ENCODE measurements at regions not wholly inside any gene's neighbourhood (a gene's known extent, or its start where the extent isn't known, plus 50 kb on each side); places are given as distances from the start of the nearest gene placed in this dataset.
"Not testable (repeated sequence)": the region's sequence is repeated elsewhere in the genome, so short reads cannot be mapped to it uniquely, and the experiment has no call there.

DNA sequence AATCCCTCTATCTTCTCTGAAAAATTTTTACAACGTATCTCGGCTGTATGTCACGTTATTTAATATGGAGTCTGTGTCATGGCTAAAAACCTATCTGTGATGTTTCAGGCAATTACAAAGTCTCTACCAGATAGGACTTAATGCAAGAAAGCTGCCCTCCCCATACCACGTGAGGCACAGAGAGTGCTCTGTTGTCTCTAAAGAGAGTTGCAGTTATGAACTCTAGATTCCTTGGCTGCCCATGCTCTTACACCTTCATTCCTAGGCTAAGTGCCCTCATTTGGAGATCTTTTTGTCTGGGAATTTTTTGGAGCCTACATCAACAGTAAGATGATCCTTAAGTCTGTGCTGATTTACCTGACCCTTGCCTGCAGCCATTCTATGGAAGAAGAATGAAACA lies 935.9 kb downstream of the C4orf33 start:
- DNase-seq (ENCODE audit: low read depth): no peak
- H3K4me3 ChIP-seq (ENCODE audit: control insufficient read depth, low read depth, low read length): no peak overlapping the region
- TF ChIP-seq, protein P1, sequence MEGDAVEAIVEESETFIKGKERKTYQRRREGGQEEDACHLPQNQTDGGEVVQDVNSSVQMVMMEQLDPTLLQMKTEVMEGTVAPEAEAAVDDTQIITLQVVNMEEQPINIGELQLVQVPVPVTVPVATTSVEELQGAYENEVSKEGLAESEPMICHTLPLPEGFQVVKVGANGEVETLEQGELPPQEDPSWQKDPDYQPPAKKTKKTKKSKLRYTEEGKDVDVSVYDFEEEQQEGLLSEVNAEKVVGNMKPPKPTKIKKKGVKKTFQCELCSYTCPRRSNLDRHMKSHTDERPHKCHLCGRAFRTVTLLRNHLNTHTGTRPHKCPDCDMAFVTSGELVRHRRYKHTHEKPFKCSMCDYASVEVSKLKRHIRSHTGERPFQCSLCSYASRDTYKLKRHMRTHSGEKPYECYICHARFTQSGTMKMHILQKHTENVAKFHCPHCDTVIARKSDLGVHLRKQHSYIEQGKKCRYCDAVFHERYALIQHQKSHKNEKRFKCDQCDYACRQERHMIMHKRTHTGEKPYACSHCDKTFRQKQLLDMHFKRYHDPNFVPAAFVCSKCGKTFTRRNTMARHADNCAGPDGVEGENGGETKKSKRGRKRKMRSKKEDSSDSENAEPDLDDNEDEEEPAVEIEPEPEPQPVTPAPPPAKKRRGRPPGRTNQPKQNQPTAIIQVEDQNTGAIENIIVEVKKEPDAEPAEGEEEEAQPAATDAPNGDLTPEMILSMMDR (IDR thresholded peaks at IDR 0.05; ENCODE audit: control insufficient read depth, insufficient read depth, low read depth, low read length, missing control alignments): no peak

DNA sequence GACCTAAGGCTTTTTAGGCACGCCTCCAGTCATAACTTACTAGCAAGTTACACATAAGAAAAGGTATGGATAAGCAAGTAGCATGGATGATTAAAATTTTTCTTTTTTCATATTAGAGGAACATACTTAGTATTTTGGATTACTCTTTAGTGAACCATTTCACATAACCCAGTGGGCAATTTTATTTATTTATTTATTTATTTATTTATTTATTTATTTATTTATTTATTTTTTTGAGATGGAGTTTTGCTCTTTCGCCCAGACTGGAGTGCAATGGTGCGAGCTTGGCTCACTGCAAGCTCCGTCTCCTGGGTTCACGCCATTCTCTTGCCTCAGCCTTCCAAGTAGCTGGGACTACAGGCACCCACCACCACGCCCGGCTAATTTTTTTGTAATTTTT lies 937.7 kb downstream of the C4orf33 start:
- DNase-seq (ENCODE audit: low read depth); H3K4me3 ChIP-seq (ENCODE audit: control insufficient read depth, low read depth, low read length): not testable (repeated sequence)

DNA sequence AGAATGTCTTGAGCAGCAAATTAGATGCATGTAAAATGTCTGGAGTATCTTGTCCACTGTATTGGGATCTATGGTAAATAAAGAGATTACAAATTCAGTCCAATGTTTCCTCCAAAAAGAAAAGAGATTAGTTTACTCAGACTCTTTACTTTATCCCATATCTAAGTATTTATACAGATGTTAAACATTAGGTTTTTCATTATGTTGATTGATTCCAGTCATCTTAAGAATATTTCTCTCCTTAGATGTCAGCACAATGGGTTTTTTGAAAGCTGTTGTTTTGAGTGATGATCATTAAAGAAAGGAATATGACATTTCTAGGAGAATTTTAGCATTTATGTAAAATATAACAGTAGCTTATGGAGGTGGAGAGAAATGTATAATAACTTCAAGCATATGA lies 938.9 kb downstream of the C4orf33 start:
- H3K4me3 ChIP-seq (ENCODE audit: control insufficient read depth, low read depth, low read length): no peak overlapping the region
- no peak for DNase-seq (ENCODE audit: low read depth)
- TF ChIP-seq, protein P1 (IDR thresholded peaks at IDR 0.05; ENCODE audit: control insufficient read depth, insufficient read depth, low read depth, low read length, missing control alignments): no peak

DNA sequence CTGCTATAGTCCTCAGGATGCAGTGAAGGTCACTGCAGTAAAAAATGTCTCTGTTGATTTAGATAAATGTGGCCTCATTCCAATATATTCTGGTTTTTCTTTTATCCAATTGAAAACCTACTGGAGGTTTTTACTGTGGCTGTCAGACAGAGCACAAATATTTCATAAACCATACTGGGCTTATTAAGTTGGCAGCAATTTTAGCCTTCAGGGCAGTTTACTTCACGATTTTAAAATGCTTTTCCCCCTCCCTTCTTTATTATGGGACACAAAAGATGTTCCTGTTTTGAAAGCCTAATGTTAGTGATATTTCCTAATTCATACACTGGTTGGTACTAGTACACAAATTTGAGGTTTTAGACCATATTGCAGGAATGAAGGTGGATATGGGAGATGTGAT lies 939.4 kb downstream of the C4orf33 start:
- TF ChIP-seq, protein P1 (IDR thresholded peaks at IDR 0.05; ENCODE audit: control insufficient read depth, insufficient read depth, low read depth, low read length, missing control alignments): no peak
- H3K4me3 ChIP-seq (ENCODE audit: control insufficient read depth, low read depth, low read length): no peak overlapping the region
- DNase-seq (ENCODE audit: low read depth): no peak

DNA sequence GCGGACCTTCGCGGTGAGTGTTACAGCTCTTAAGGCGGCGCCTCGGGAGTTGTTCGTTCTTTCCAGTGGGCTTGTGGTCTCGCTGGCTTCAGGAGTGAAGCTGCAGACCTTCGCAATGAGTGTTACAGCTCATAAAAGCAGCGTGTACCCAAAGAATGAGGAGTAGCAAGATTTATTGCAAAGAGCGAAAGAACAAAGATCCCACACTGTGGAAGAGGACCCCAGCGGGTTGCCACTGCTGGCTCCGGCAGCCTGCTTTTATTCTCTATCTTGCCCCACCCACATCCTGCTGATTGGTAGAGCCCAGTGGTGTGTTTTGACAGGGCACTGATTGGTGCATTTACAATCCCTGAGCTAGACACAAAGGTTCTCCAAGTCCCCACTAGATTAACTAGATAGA lies 941.9 kb downstream of the C4orf33 start:
- not testable (repeated sequence) for H3K4me3 ChIP-seq (ENCODE audit: control insufficient read depth, low read depth, low read length); DNase-seq (ENCODE audit: low read depth)

DNA sequence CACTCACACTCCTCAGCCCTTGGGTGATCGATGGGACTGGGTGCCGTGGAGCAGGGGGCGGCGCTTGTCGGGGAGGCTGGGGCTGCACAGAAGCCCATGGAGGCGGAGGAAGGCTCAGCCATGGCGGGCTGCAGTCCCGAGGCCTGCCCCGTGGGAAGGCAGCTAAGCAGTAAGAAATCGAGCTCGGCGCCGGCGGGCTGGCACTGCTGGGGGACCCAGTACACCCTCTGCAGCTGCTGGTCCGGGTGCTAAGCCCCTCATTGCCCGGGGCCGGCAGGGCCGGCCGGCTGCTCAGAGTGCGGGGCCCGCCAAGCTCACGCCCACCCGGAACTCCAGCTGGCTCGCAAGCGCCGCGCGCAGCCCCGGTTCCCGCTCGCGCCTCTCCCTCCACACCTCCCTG lies 942.6 kb downstream of the C4orf33 start:
- DNase-seq (ENCODE audit: low read depth); H3K4me3 ChIP-seq (ENCODE audit: control insufficient read depth, low read depth, low read length): not testable (repeated sequence)

DNA sequence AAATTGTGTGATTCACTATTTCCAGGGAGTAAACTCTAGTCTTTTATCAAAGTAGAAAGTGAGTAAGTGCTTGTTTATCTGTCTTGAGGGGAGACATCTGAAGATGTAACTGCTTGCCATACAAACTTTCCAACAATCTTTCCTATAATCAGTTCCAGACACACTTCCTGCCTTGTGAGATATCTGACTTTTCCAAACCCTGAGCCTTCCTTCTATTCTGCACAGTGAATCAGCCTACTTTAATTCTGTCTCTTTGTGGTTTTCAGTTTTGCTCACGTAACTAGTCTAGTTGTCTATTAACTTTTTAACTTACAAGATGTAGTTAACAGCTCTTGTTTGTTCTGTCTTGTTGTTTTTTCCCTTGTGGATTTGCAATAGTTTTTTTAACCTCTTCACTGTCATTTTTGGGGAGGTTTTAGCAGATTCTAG lies 947.8 kb downstream of the C4orf33 start:
- H3K4me3 ChIP-seq (ENCODE audit: control insufficient read depth, low read depth, low read length): no peak overlapping the region
- DNase-seq (ENCODE audit: low read depth): no peak
- TF ChIP-seq, protein P1 (IDR thresholded peaks at IDR 0.05; ENCODE audit: control insufficient read depth, insufficient read depth, low read depth, low read length, missing control alignments): no peak

DNA sequence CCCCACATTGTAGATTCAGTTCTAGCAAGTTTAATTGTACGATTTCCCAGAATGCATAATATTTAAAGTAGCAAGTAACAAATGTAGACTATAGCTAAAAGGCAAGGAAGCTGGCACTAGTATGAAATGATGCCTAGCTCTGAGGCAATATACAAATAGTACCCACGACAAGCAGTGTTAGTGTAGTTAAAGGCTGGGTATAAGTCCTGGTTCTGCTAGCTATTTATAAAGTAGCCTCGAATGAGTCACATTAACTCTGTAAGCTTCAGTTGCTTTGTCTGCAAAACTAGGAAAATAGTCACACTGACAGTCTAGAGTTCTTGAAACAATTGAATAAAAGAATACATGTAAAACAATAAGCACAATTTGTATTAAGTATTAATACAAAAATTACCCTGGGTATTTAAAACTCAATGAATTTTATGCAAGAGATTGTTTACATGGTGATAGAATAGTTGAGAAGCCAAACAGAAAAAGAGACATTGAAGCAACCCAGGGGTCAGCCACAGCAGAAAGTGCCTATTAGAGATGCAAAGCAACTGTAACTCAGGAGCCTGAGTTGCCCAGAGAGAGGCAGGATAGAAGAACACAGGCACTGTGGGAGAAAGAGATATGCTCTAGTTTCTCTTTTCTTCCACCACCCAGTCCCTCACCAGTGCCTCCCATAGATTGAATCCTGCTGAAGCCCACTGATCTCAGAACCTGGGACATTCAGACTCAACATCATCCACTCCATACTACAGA lies 949.0 kb downstream of the C4orf33 start:
- TF ChIP-seq, protein P1 (IDR thresholded peaks at IDR 0.05; ENCODE audit: control insufficient read depth, insufficient read depth, low read depth, low read length, missing control alignments): no peak
- DNase-seq (ENCODE audit: low read depth): no peak
- H3K4me3 ChIP-seq (ENCODE audit: control insufficient read depth, low read depth, low read length): no peak overlapping the region
